ENCODE measurements at regions not wholly inside any gene's neighbourhood (a gene's known extent, or its start where the extent isn't known, plus 50 kb on each side); places are given as distances from the start of the nearest gene placed in this dataset.

- no peaks in the 10 kb centered on the region for H3K4me1 ChIP-seq (ENCODE audit: control insufficient read depth in 1 of 2, insufficient read depth in 2 of 2, low read length in 2 of 2)
- H3K79me2 ChIP-seq (ENCODE audit: insufficient read depth, low read length) = no peaks in the 10 kb centered on the region
- no peaks in the 10 kb centered on the region for H3K27me3 ChIP-seq (ENCODE audit: control insufficient read depth in 2 of 2, insufficient read depth in 2 of 2, low read length in 2 of 2)
- peaks cover 12 to 15% of the 10 kb centered on the region in 2 donors for H3K9me3 ChIP-seq (replicated peaks in 1 of 2; ENCODE audit: control insufficient read depth in 1 of 2, insufficient read depth in 1 of 2, low read length in 2 of 2)
- no peak overlapping the region for H2AFZ ChIP-seq (ENCODE audit: insufficient read depth, low read depth, low read length, poor library complexity, severe bottlenecking)
- no peak overlapping the region for H3K9ac ChIP-seq (ENCODE audit: insufficient read depth, low read length, poor library complexity, severe bottlenecking)
- no peak for DNase-seq
- no peaks in the 10 kb centered on the region for H3K27me3 Mint-ChIP-seq (ENCODE audit: low read depth in 3 of 3)
- H3K9me3 Mint-ChIP-seq = peaks cover 0 to 18% (median 10%) of the 10 kb centered on the region in 7 donors
- no peaks in the 10 kb centered on the region for H3K4me1 Mint-ChIP-seq
- intact Hi-C loops (cut with micrococcal nuclease) = no loop called here
- H3K36me3 ChIP-seq (replicated peaks in 1 of 2; ENCODE audit: control insufficient read depth in 1 of 2, insufficient read depth in 2 of 2, low read length in 2 of 2) = no peaks in the 10 kb centered on the region
- H3K4me3 ChIP-seq (replicated peaks in 1 of 3; ENCODE audit: low read depth in 2 of 3, low read length in 3 of 3) = no peak overlapping the region
- H3K4me2 ChIP-seq (replicated peaks; ENCODE audit: extremely low read depth, low read length, poor library complexity, severe bottlenecking) = no peak overlapping the region
- no peaks in the 10 kb centered on the region for H3K36me3 Mint-ChIP-seq
- H4K20me1 ChIP-seq (ENCODE audit: insufficient read depth, low read length) = no peaks in the 10 kb centered on the region
- H3K27ac ChIP-seq (ENCODE audit: low read depth in 1 of 2, low read length in 2 of 2) = no peak overlapping the region
- H3K27ac Mint-ChIP-seq = no peak overlapping the region
- WGBS (ENCODE audit: insufficient coverage) = 100% methylated on average over 6 of the region's 10 CpGs
- H3K4me3 Mint-ChIP-seq = no peak overlapping the region
- TF ChIP-seq CTCF (IDR thresholded peaks at IDR 0.05) = no peak
Observed at GRCh38 chr10:36994886-36995285, 130.5 kb upstream of the ANKRD30A start.

- H3K9me3 Mint-ChIP-seq = peaks cover 0 to 33% (median 15%) of the 10 kb centered on the region in 7 donors
Observed at GRCh38 chr10:36989233-36989632, 136.2 kb upstream of the ANKRD30A start.

More at GRCh38 chr10:36989233-36989632, 136.2 kb upstream of the ANKRD30A start:
- Mint-ChIP-seq H3K36me3 (no peaks in the 10 kb centered on the region), H3K27me3 (ENCODE audit: low read depth in 3 of 3) (no peaks in the 10 kb centered on the region), H3K27ac (no peak overlapping the region), H3K4me1 (no peaks in the 10 kb centered on the region), H3K4me3 (no peak overlapping the region)
- Histone ChIP-seq H3K36me3 (replicated peaks in 1 of 2; ENCODE audit: control insufficient read depth in 1 of 2, insufficient read depth in 2 of 2, low read length in 2 of 2) (no peaks in the 10 kb centered on the region), H3K9me3 (replicated peaks in 1 of 2; ENCODE audit: control insufficient read depth in 1 of 2, insufficient read depth in 1 of 2, low read length in 2 of 2) (peaks cover 26 to 34% of the 10 kb centered on the region in 2 donors), H3K4me1 (ENCODE audit: control insufficient read depth in 1 of 2, insufficient read depth in 2 of 2, low read length in 2 of 2) (no peaks in the 10 kb centered on the region), H4K20me1 (ENCODE audit: insufficient read depth, low read length) (no peaks in the 10 kb centered on the region), H3K79me2 (ENCODE audit: insufficient read depth, low read length) (no peaks in the 10 kb centered on the region), H3K9ac (ENCODE audit: insufficient read depth, low read length, poor library complexity, severe bottlenecking) (no peak overlapping the region), H3K4me3 (replicated peaks in 1 of 3; ENCODE audit: low read depth in 2 of 3, low read length in 3 of 3) (no peak overlapping the region), H3K4me2 (replicated peaks; ENCODE audit: extremely low read depth, low read length, poor library complexity, severe bottlenecking) (no peak overlapping the region), H3K27ac (ENCODE audit: low read depth in 1 of 2, low read length in 2 of 2) (no peak overlapping the region), H2AFZ (ENCODE audit: insufficient read depth, low read depth, low read length, poor library complexity, severe bottlenecking) (no peak overlapping the region), H3K27me3 (ENCODE audit: control insufficient read depth in 2 of 2, insufficient read depth in 2 of 2, low read length in 2 of 2) (no peaks in the 10 kb centered on the region)
- intact Hi-C loops (cut with micrococcal nuclease) = no loop called here
- 95% methylated on average over 12 of the region's 12 CpGs for WGBS (ENCODE audit: insufficient coverage)
- no peak for DNase-seq
- TF ChIP-seq CTCF (IDR thresholded peaks at IDR 0.05) = no peak
